CD8-positive, alpha-beta memory T cell (primary cell): ENCODE measurements at regions not wholly inside any gene's neighbourhood (a gene's known extent, or its start where the extent isn't known, plus 50 kb on each side); places are given as distances from the start of the nearest gene placed in this dataset.

ENCODE experiments used
- CTCF ChIA-PET: fragments of 350-600 bp; sonication (Branson Sonifier 250); formaldehyde crosslinking; loops from one replicate; lab custom pipeline; 2021; ENCODE audit warnings: antibody characterized with exemption; lab: Charles Lee
- POLR2A ChIA-PET: fragments of 350-600 bp; sonication (Branson Sonifier 250); formaldehyde crosslinking; loops from one replicate; lab custom pipeline; 2021; ENCODE audit warnings: antibody characterized with exemption; lab: Charles Lee
- DNase-seq, 5 donors: peaks; one replicate each; pipeline versions ENCODE4 v3.0.0 to v3.0.0-alpha.2; 2020 to 2022; ENCODE audit warnings: mixed read lengths in 1 of 5
- H3K27ac ChIP-seq: one replicate; pipeline ENCODE4 v1.7.0; 2013; ENCODE audit warnings: low read depth, mild to moderate bottlenecking, low read length, moderate library complexity
- H3K27me3 ChIP-seq: 2 replicates; pipeline ENCODE4 v1.7.0; 2013; ENCODE audit warnings: low read length, mild to moderate bottlenecking; ENCODE audit not compliant: insufficient read depth, poor library complexity, severe bottlenecking
- H3K36me3 ChIP-seq: 2 replicates; pipeline ENCODE4 v1.7.0; 2013; ENCODE audit warnings: mild to moderate bottlenecking, low read length, moderate library complexity; ENCODE audit not compliant: insufficient read depth
- H3K4me1 ChIP-seq: 2 replicates; pipeline ENCODE4 v1.7.0; 2013; ENCODE audit warnings: mild to moderate bottlenecking, low read length, moderate library complexity; ENCODE audit not compliant: insufficient read depth
- H3K4me3 ChIP-seq: 2 replicates; pipeline ENCODE4 v1.7.0; 2013; ENCODE audit warnings: mild to moderate bottlenecking, low read length
- H3K9me3 ChIP-seq: 2 replicates; pipeline ENCODE4 v1.7.0; 2013; ENCODE audit warnings: mild to moderate bottlenecking, low read length
- H3K27ac Mint-ChIP-seq, 8 donors: one replicate each; pipeline ENCODE4 v1.8.0; 2020 to 2021; ENCODE audit warnings: mixed read lengths in 8 of 8, mild to moderate bottlenecking in 6 of 8, inconsistent platforms in 3 of 8, moderate library complexity in 3 of 8
- H3K27me3 Mint-ChIP-seq, 2 donors: one replicate each; pipeline ENCODE4 v1.8.0; 2020 to 2021; ENCODE audit warnings: mixed read lengths in 2 of 2, mild to moderate bottlenecking in 1 of 2, moderate library complexity in 1 of 2
- H3K36me3 Mint-ChIP-seq, 3 donors: one replicate each; pipeline ENCODE4 v1.8.0; 2020 to 2021; ENCODE audit warnings: mixed read lengths in 3 of 3, inconsistent platforms in 1 of 3, mild to moderate bottlenecking in 1 of 3
- H3K4me1 Mint-ChIP-seq, 3 donors: one replicate each; pipeline ENCODE4 v1.8.0; 2020 to 2021; ENCODE audit warnings: mixed read lengths in 3 of 3, inconsistent platforms in 1 of 3, mild to moderate bottlenecking in 1 of 3
- H3K4me3 Mint-ChIP-seq, 7 donors: one replicate each; pipeline ENCODE4 v1.8.0; 2020 to 2021; ENCODE audit warnings: mixed read lengths in 7 of 7, mild to moderate bottlenecking in 6 of 7, moderate library complexity in 4 of 7, inconsistent platforms in 2 of 7
- H3K9me3 Mint-ChIP-seq, 5 donors: one replicate each; pipeline ENCODE4 v1.8.0; 2020 to 2022; ENCODE audit warnings: mixed read lengths in 5 of 5, mild to moderate bottlenecking in 3 of 5, moderate library complexity in 2 of 5, inconsistent platforms in 1 of 5

DNA sequence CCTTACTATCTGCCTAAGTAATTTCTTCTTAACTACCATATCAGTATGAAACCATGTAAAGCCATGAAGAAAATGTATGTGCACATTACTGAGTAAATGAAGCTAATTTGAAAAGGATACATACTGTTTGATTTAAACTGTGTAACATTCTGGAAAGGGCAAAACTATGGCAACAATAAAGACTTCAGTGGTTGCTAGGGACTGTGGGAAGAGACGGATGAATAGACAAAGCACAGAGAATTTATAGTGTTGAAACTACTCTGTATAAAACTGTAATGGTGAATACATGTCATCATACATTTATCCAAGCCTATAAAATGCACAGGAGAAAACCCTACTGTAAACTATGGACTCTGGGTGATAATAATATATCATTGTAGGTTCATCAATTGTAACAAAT, 1103.7 kb upstream of the EPHA6 start:
- Mint-ChIP-seq H3K27me3 (peaks cover 0 to 1% of the 10 kb centered on the region in 2 donors), H3K27ac (no peak overlapping the region), H3K4me1 (peaks cover 0 to 5% (median 0%) of the 10 kb centered on the region in 3 donors), H3K9me3 (peaks cover 0 to 4% (median 0%) of the 10 kb centered on the region in 5 donors), H3K4me3 (no peak overlapping the region), H3K36me3 (no peaks in the 10 kb centered on the region)
- ChIA-PET POLR2A (no interaction called here), CTCF (no interaction called here)
- Histone ChIP-seq H3K27ac (no peak overlapping the region), H3K36me3 (no peaks in the 10 kb centered on the region), H3K4me1 (no peaks in the 10 kb centered on the region), H3K27me3 (no peaks in the 10 kb centered on the region), H3K4me3 (no peak overlapping the region), H3K9me3 (no peaks in the 10 kb centered on the region)
- no peak for DNase-seq

DNA sequence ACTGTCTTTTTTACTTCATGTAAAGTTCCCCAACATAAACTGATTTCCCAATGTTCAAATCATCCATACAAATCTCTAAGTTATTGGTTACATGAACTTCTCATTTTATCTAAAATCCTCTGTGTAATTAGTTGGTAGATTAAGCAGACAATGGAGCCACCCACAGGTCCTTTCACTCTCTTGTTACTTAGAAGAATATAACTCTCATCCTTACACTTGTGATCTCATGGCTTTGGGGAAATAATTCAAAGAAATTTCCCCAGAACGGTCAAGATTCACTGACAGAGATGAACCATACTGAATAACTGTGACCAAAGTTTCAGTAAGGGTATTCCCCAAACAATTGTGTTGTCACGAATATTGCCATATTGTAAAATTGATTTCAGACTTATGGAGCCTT, 1102.6 kb upstream of the EPHA6 start:
- H3K4me3 ChIP-seq, result no peak overlapping the region
- POLR2A ChIA-PET, result no interaction called here
- no peaks in the 10 kb centered on the region for H3K27me3 ChIP-seq
- H3K4me1 ChIP-seq, result no peaks in the 10 kb centered on the region
- no peak overlapping the region for H3K27ac Mint-ChIP-seq
- CTCF ChIA-PET, result no interaction called here
- H3K4me1 Mint-ChIP-seq, result no peaks in the 10 kb centered on the region
- H3K36me3 ChIP-seq, result no peaks in the 10 kb centered on the region
- H3K9me3 Mint-ChIP-seq, result peaks cover 0 to 4% (median 0%) of the 10 kb centered on the region in 5 donors
- H3K9me3 ChIP-seq, result no peaks in the 10 kb centered on the region
- no peak for DNase-seq
- peaks cover 0 to 1% of the 10 kb centered on the region in 2 donors for H3K27me3 Mint-ChIP-seq
- no peak overlapping the region for H3K4me3 Mint-ChIP-seq
- no peaks in the 10 kb centered on the region for H3K36me3 Mint-ChIP-seq
- no peak overlapping the region for H3K27ac ChIP-seq

DNA sequence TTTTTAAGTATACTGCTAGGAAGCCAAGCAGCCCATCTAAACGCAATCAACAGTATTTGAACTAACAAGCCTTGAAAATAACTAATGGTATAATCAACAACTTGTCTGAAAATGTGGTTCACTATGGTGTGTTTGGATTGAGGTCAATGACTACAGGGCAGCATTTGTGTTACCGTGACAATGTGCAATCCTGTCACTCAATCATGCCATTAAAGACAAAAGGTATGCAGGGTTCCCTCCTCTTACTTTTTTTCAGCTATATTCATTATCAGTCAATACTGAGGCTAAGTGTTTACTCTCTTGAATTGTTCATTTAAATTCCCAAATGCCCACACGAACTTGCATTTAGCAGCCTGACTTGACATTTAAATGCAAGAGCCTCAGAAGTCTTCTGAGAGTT, 1099.3 kb upstream of the EPHA6 start:
- Histone ChIP-seq H3K4me3 (no peak overlapping the region), H3K27me3 (no peaks in the 10 kb centered on the region), H3K36me3 (no peaks in the 10 kb centered on the region), H3K4me1 (no peaks in the 10 kb centered on the region), H3K27ac (no peak overlapping the region), H3K9me3 (no peaks in the 10 kb centered on the region)
- no peak overlapping the region for H3K27ac Mint-ChIP-seq
- H3K9me3 Mint-ChIP-seq, result peaks cover 0 to 4% (median 0%) of the 10 kb centered on the region in 5 donors
- POLR2A ChIA-PET, result no interaction called here
- H3K27me3 Mint-ChIP-seq, result peaks cover 0 to 1% of the 10 kb centered on the region in 2 donors
- CTCF ChIA-PET, result no interaction called here
- H3K4me3 Mint-ChIP-seq, result no peak overlapping the region
- no peaks in the 10 kb centered on the region for H3K36me3 Mint-ChIP-seq
- no peak for DNase-seq
- H3K4me1 Mint-ChIP-seq, result no peaks in the 10 kb centered on the region

DNA sequence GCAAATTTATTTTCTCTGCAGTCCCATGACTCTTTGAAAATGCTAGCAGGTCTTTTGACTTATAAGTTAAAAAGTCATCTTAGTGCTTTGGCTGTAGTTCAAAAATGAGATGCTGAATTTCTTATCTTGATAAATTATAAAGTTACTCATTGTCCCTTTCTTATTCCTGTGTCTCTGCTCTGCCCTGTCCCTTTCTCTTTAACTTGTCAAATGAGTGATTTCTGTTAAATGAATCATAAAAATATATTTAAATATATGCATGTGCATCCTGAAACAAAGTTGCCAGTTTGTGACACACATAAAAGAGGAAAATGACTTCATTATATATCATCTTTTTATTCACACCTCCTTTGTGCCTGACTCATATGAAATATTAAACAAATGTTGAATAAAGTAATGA, 1097.3 kb upstream of the EPHA6 start:
- Mint-ChIP-seq H3K36me3 (no peaks in the 10 kb centered on the region), H3K27ac (no peak overlapping the region), H3K9me3 (peaks cover 0 to 3% (median 2%) of the 10 kb centered on the region in 5 donors), H3K4me1 (no peaks in the 10 kb centered on the region), H3K4me3 (no peak overlapping the region), H3K27me3 (peaks cover 0 to 1% of the 10 kb centered on the region in 2 donors)
- Histone ChIP-seq H3K27ac (no peak overlapping the region), H3K36me3 (no peaks in the 10 kb centered on the region), H3K9me3 (no peaks in the 10 kb centered on the region), H3K4me1 (no peaks in the 10 kb centered on the region), H3K27me3 (no peaks in the 10 kb centered on the region), H3K4me3 (no peak overlapping the region)
- CTCF ChIA-PET, result no interaction called here
- POLR2A ChIA-PET, result no interaction called here
- DNase-seq, result no peak

DNA sequence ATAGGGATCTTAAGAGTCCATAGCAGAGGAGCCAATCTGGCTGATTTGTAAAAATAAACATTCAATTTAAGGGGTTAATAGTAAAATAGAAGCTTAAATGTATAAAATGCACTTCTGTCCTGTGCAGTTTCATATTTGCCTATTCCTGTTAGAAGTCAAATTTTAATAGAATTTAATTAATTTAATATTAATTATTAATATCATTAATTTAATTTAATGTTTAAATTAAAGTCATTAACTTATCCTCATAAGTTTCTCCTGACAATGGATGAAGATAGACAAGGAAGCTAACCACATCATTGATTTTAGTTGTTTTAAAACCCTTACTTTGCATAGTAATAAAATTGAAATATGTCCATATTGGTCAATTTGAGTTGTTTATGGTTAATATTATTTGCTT, 1096.2 kb upstream of the EPHA6 start:
- no peak overlapping the region for H3K4me3 ChIP-seq
- CTCF ChIA-PET, result no interaction called here
- Mint-ChIP-seq H3K9me3 (peaks cover 0 to 3% (median 2%) of the 10 kb centered on the region in 5 donors), H3K4me1 (no peaks in the 10 kb centered on the region), H3K27me3 (peaks cover 0 to 1% of the 10 kb centered on the region in 2 donors), H3K4me3 (no peak overlapping the region), H3K36me3 (no peaks in the 10 kb centered on the region), H3K27ac (no peak overlapping the region)
- no peak overlapping the region for H3K27ac ChIP-seq
- H3K27me3 ChIP-seq, result no peaks in the 10 kb centered on the region
- H3K36me3 ChIP-seq, result no peaks in the 10 kb centered on the region
- no peak for DNase-seq
- H3K4me1 ChIP-seq, result no peaks in the 10 kb centered on the region
- H3K9me3 ChIP-seq, result no peaks in the 10 kb centered on the region
- POLR2A ChIA-PET, result no interaction called here

DNA sequence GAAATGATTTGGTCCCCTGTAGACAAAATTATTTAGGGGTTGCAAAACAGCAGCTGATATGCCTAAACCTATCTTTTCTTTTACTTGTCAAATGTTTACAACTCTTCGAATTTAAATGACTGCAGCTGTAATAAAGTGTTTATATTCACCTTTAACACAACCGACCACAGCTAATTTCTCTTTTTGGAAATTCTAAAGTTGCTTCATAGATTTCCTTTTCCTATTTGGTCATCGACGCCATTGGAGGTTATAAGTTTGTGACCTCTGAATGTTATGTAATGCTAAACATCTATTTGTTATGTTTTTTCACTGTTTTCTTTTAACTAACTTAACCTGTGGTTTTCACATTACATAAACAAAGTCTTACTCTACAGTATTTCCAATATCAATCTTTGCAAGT, 1094.9 kb upstream of the EPHA6 start:
- ChIA-PET POLR2A (no interaction called here), CTCF (no interaction called here)
- Histone ChIP-seq H3K36me3 (no peaks in the 10 kb centered on the region), H3K9me3 (no peaks in the 10 kb centered on the region), H3K27ac (no peak overlapping the region), H3K4me1 (no peaks in the 10 kb centered on the region), H3K4me3 (no peak overlapping the region), H3K27me3 (no peaks in the 10 kb centered on the region)
- no peak for DNase-seq
- Mint-ChIP-seq H3K36me3 (no peaks in the 10 kb centered on the region), H3K27ac (no peak overlapping the region), H3K4me3 (no peak overlapping the region), H3K4me1 (no peaks in the 10 kb centered on the region), H3K27me3 (peaks cover 0 to 1% of the 10 kb centered on the region in 2 donors), H3K9me3 (peaks cover 0 to 3% (median 2%) of the 10 kb centered on the region in 5 donors)

DNA sequence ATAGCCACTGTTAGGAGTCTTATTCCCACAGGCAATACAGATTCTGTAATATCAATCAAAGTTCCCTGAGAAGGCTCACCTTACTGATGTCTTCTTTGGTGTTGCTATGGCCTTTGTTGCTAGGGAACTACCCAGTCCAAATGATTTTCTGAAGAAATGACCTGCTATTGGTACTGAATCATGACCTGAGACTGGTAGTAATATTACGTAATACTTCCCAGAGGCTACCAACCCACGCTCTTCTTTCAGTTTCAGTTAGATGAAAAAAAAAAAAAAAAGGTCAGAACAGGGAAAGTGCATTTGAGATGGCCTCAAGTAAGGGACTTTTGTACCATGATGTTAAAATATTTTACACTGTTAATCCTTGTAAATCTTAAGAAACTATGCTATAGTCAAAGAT, 1092.5 kb upstream of the EPHA6 start:
- H3K27me3 Mint-ChIP-seq, result no peaks in the 10 kb centered on the region
- peak overlapping the region in 5 of 7 donors; percentile 4 to 69 (median 13) for H3K4me3 Mint-ChIP-seq
- no peaks in the 10 kb centered on the region for H3K36me3 Mint-ChIP-seq
- ChIA-PET POLR2A (no interaction called here), CTCF (no interaction called here)
- peaks cover 0 to 3% (median 2%) of the 10 kb centered on the region in 5 donors for H3K9me3 Mint-ChIP-seq
- no peak overlapping the region for H3K4me3 ChIP-seq
- no peaks in the 10 kb centered on the region for H3K4me1 Mint-ChIP-seq
- no peaks in the 10 kb centered on the region for H3K27me3 ChIP-seq
- no peak for DNase-seq
- H3K9me3 ChIP-seq, result no peaks in the 10 kb centered on the region
- no peak overlapping the region for H3K27ac ChIP-seq
- no peaks in the 10 kb centered on the region for H3K36me3 ChIP-seq
- H3K27ac Mint-ChIP-seq, result peak overlapping the region in 5 of 8 donors; percentile 10 to 75 (median 47)
- H3K4me1 ChIP-seq, result no peaks in the 10 kb centered on the region

DNA sequence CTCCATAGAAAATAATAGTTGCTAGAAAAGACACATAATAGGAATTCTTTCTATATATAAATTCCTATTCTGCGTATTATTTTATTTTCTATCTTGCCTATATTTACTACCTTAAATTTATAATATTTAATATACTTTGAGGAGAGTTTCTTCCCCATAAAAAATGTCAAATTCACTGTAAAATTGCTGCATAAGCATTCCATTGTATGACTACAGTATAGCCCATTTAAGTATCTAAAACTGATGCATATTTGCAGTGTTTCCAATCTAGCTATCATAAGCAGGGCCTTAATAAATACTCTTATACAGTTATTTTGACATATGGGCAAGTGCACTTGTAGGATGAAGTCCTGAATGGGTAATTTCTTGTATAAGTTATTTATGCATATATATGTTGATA, 1088.6 kb upstream of the EPHA6 start:
- DNase-seq, result no peak
- no peak overlapping the region for H3K4me3 ChIP-seq
- Mint-ChIP-seq H3K27ac (no peak overlapping the region), H3K4me3 (no peak overlapping the region), H3K9me3 (peaks cover 2 to 8% (median 6%) of the 10 kb centered on the region in 5 donors), H3K36me3 (no peaks in the 10 kb centered on the region), H3K4me1 (no peaks in the 10 kb centered on the region), H3K27me3 (no peaks in the 10 kb centered on the region)
- H3K9me3 ChIP-seq, result no peaks in the 10 kb centered on the region
- H3K36me3 ChIP-seq, result no peaks in the 10 kb centered on the region
- H3K4me1 ChIP-seq, result no peaks in the 10 kb centered on the region
- H3K27me3 ChIP-seq, result no peaks in the 10 kb centered on the region
- ChIA-PET POLR2A (no interaction called here), CTCF (no interaction called here)
- H3K27ac ChIP-seq, result no peak overlapping the region

DNA sequence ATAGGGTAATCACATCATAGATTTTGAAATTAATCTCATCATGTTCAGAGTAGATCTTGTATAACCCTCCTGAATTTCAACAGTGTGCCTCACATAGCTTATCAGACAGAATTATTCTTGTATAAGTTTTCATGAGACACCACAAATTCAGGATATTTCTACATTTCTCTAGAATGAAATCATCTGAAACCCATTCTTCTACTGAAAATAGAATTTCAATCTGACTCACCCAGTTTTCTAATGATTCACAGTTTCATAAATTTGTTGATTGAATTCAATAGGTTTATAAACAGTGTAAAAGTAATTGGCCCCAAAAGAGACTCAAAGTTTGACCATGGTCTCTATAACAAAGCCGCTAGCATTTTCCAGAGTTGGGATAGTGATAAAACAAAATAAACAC, 1082.6 kb upstream of the EPHA6 start:
- Mint-ChIP-seq H3K9me3 (peaks cover 0 to 6% (median 5%) of the 10 kb centered on the region in 5 donors), H3K36me3 (no peaks in the 10 kb centered on the region), H3K4me3 (no peak overlapping the region), H3K27ac (no peak overlapping the region), H3K4me1 (no peaks in the 10 kb centered on the region), H3K27me3 (no peaks in the 10 kb centered on the region)
- Histone ChIP-seq H3K4me1 (no peaks in the 10 kb centered on the region), H3K4me3 (no peak overlapping the region), H3K36me3 (no peaks in the 10 kb centered on the region), H3K27ac (no peak overlapping the region), H3K9me3 (no peaks in the 10 kb centered on the region), H3K27me3 (no peaks in the 10 kb centered on the region)
- ChIA-PET POLR2A (no interaction called here), CTCF (no interaction called here)
- no peak for DNase-seq
